K562 (cell line): ENCODE measurements at regions not wholly inside any gene's neighbourhood (a gene's known extent, or its start where the extent isn't known, plus 50 kb on each side); places are given as distances from the start of the nearest gene placed in this dataset.

Source experiments
- ATAC-seq: fragments of 200-7000 bp; cut with Tn5 transposase; 3 replicates; pipeline ENCODE4 v1.9.1; 2020; ENCODE audit warnings: moderate library complexity
- BruUV-seq: library from RNA; stranded (reverse); fragments of 400-500 nt; replicated peaks from 2 replicates; lab custom pipeline; 2021; lab: Mats Ljungman, UMichigan
- CTCF ChIA-PET: fragments of 300-600 bp; formaldehyde crosslinking; extraction: SDS; loops from one replicate; lab custom pipeline; 2021; ENCODE audit warnings: low intra/inter-chr PET ratio; lab: Yijun Ruan, JAX
- POLR2A ChIA-PET: fragments of 300-600, 350-650 bp; sonication (Branson Sonifier 250); formaldehyde crosslinking; extraction: SDS; loops from one replicate; lab custom pipeline; 2021; ENCODE audit warnings: antibody characterized with exemption, inconsistent platforms; lab: Yijun Ruan, JAX
- DNase-seq, 4 experiments: peaks; one replicate each; pipeline versions ENCODE4 v3.0.0 to v3.0.0-alpha.2; 2011 to 2018; ENCODE audit warnings: low spot score in 3 of 4, mixed read lengths in 3 of 4; ENCODE audit errors: extremely low read depth in 1 of 4
- FAIRE-seq: peaks from 2 replicates; lab custom pipeline; 2011; peaks lifted over from hg19 to GRCh38; lab: Jason Lieb, UNC
- H2AFZ ChIP-seq: 2 replicates; pipeline ENCODE4 v1.6.0; 2011; ENCODE audit warnings: low read depth, low read length, control low read depth, inconsistent platforms
- H3K27ac ChIP-seq: fragments of 200-600 bp; 3 replicates; pipeline ENCODE4 v1.8.0; 2011; ENCODE audit warnings: low read depth, mild to moderate bottlenecking, control low read depth, inconsistent platforms, low read length, moderate library complexity, mixed read lengths; ENCODE audit errors: extremely low read depth
- H3K27me3 ChIP-seq, 2 experiments: fragments of 300-600 bp in 1 of 2; 2 replicates in 1 of 2; 3 replicates in 1 of 2; pipeline versions ENCODE4 v1.6.0 to v1.8.0; 2011; ENCODE audit warnings: inconsistent platforms in 2 of 2, low read length in 2 of 2, mild to moderate bottlenecking in 1 of 2, mixed read lengths in 1 of 2, moderate library complexity in 1 of 2; ENCODE audit not compliant: control insufficient read depth in 2 of 2, insufficient read depth in 2 of 2
- H3K36me3 ChIP-seq: fragments of 300-600 bp; 3 replicates; pipeline ENCODE4 v1.8.0; 2011; ENCODE audit warnings: mild to moderate bottlenecking, low read length, inconsistent platforms; ENCODE audit not compliant: control insufficient read depth, insufficient read depth
- H3K4me1 ChIP-seq, 2 experiments: fragments of 200-600 bp in 1 of 2; replicated peaks in 1 of 2; 2 replicates in 1 of 2; 3 replicates in 1 of 2; pipeline versions ENCODE4 v1.5.1 to v1.8.0; 2011; ENCODE audit warnings: inconsistent platforms in 2 of 2, low read length in 2 of 2, mild to moderate bottlenecking in 1 of 2, mixed read lengths in 1 of 2, moderate library complexity in 1 of 2; ENCODE audit not compliant: control insufficient read depth in 2 of 2, insufficient read depth in 2 of 2
- H3K4me2 ChIP-seq: 2 replicates; pipeline ENCODE4 v1.6.1; 2011; ENCODE audit warnings: low read length, control low read depth, inconsistent platforms, mixed read lengths; ENCODE audit not compliant: insufficient read depth
- H3K4me3 ChIP-seq: fragments of 200-600 bp; sonication (generic), shearing (Covaris generic); 2 replicates; pipeline ENCODE4 v1.5.1; 2016; ENCODE audit warnings: control low read depth, inconsistent platforms
- H3K79me2 ChIP-seq: fragments of 200-600 bp; 3 replicates; pipeline ENCODE4 v1.8.0; 2011; ENCODE audit warnings: low read length, inconsistent platforms; ENCODE audit not compliant: control insufficient read depth, insufficient read depth
- H3K9ac ChIP-seq, 2 experiments: 2 replicates each; pipeline versions ENCODE4 v1.6.0 to v1.6.1; 2011; ENCODE audit warnings: low read depth in 2 of 2, low read length in 2 of 2, control low read depth in 1 of 2, inconsistent platforms in 1 of 2, mild to moderate bottlenecking in 1 of 2, mixed read lengths in 1 of 2; ENCODE audit not compliant: insufficient read depth in 1 of 2
- H3K9me1 ChIP-seq: one replicate; pipeline ENCODE4 v1.6.0; 2011; ENCODE audit warnings: inconsistent platforms, mild to moderate bottlenecking, low read length, moderate library complexity; ENCODE audit not compliant: control insufficient read depth, insufficient read depth
- H3K9me3 ChIP-seq: replicated peaks from 2 replicates; pipeline ENCODE4 v1.5.1; 2011; ENCODE audit warnings: low read depth, low read length, inconsistent platforms; ENCODE audit not compliant: control insufficient read depth, insufficient read depth
- H4K20me1 ChIP-seq: replicated peaks from 2 replicates; pipeline ENCODE4 v1.6.1; 2011; ENCODE audit warnings: low read length, inconsistent platforms, mixed read lengths; ENCODE audit not compliant: control insufficient read depth, insufficient read depth
- CC2D1A ChIP-seq: fragments of 450-650 bp; IDR thresholded peaks from 2 replicates; pipeline ENCODE4 v1.6.1; 2017; ENCODE audit warnings: mild to moderate bottlenecking
- ELF1 ChIP-seq: fragments of 200-800 bp; sonication (Bioruptor generic); IDR thresholded peaks from 2 replicates; pipeline ENCODE4 v1.6.1; 2016; ENCODE audit warnings: missing genetic modification characterization, missing compliant biosample characterization
- NELFE ChIP-seq: IDR thresholded peaks from 2 replicates; pipeline ENCODE4 v1.6.1; 2011; ENCODE audit warnings: mild to moderate bottlenecking; ENCODE audit not compliant: insufficient read depth, insufficient read length
- NFRKB ChIP-seq: fragments of 450-650 bp; IDR thresholded peaks from 2 replicates; pipeline ENCODE4 v1.6.1; 2016; ENCODE audit warnings: low read depth
- RBM15 ChIP-seq: fragments of 200-400 bp; formaldehyde crosslinking; IDR thresholded peaks from 2 replicates; pipeline ENCODE4 v1.6.1; 2018; ENCODE audit warnings: mild to moderate bottlenecking, low read length, moderate library complexity; ENCODE audit not compliant: insufficient read depth
- SIRT6 ChIP-seq: IDR thresholded peaks from one replicate; pipeline ENCODE4 v1.6.1; 2012; ENCODE audit warnings: low read depth, mild to moderate bottlenecking, control low read depth, inconsistent platforms, low read length, moderate library complexity
- ZNF263 ChIP-seq: sonication (generic); formaldehyde crosslinking; IDR thresholded peaks from 2 replicates; pipeline ENCODE4 v1.8.0; 2022; ENCODE audit warnings: mild to moderate bottlenecking, missing genetic modification reagents, borderline replicate concordance
- ZNF445 ChIP-seq: fragments of 250-450 bp; sonication (Bioruptor Pico); IDR thresholded peaks from 2 replicates; pipeline ENCODE4 v1.4.0; 2020; ENCODE audit warnings: low read depth, mild to moderate bottlenecking, moderate library complexity
- WGBS: fragments of 100-300 bp; shearing (Covaris generic); methylation state at CpG from one replicate; pipeline ENCODE4 v1.1.6; 2016; ENCODE audit warnings: low coverage, mixed read lengths; ENCODE audit not compliant: insufficient coverage; ENCODE audit errors: missing lambda C conversion rate; 5-methylcytosine and 5-hydroxymethylcytosine counted together
- in situ Hi-C: fragments of 300-500 bp; cut with MboI; formaldehyde crosslinking; loops from 4 replicates; pipeline ENCODE4 v1.15.0; 2018; ENCODE audit warnings: inconsistent platforms, mixed read lengths
- intact Hi-C: fragments of 100-400 bp; cut with micrococcal nuclease; formaldehyde crosslinking; loops from 2 replicates; pipeline ENCODE4 v1.14.2; 2022
- TF ChIP-seq, protein P1 (sequence below): fragments of 250-450 bp; sonication (Bioruptor Pico); IDR thresholded peaks from 2 replicates; pipeline ENCODE4 v1.5.0; 2020; ENCODE audit warnings: mild to moderate bottlenecking
- TF ChIP-seq, protein P2 (sequence below), 2 experiments: IDR thresholded peaks; 2 replicates each; pipeline ENCODE4 v1.6.1; 2011; ENCODE audit warnings: borderline replicate concordance in 1 of 2, control low read depth in 1 of 2, low read depth in 1 of 2, low read length in 1 of 2, mild to moderate bottlenecking in 1 of 2, mixed read lengths in 1 of 2, moderate library complexity in 1 of 2; ENCODE audit not compliant: insufficient read depth in 1 of 2, insufficient read length in 1 of 2, poor library complexity in 1 of 2, severe bottlenecking in 1 of 2; ENCODE audit errors: extremely low read depth in 1 of 2

- Histone ChIP-seq H3K4me2 (no peak overlapping the region), H3K4me3 (no peak overlapping the region), H3K9ac (no peak overlapping the region), H3K27me3 (no peaks in the 10 kb centered on the region; a peak in 1 of 5 replicates), H3K36me3 (no peaks in the 10 kb centered on the region), H3K4me1 (no peaks in the 10 kb centered on the region), H3K9me3 (no peaks in the 10 kb centered on the region), H3K27ac (no peak overlapping the region), H2AFZ (no peak overlapping the region), H3K79me2 (no peaks in the 10 kb centered on the region), H3K9me1 (no peaks in the 10 kb centered on the region), H4K20me1 (no peaks in the 10 kb centered on the region)
- intact Hi-C loops (no loop called here), in situ Hi-C loops (no loop called here)
- ChIA-PET POLR2A (no interaction called here), CTCF (no interaction called here)
- WGBS: 0% methylated on average over 2 of the region's 2 CpGs
- DNase-seq (no peak), FAIRE-seq (no peak), ATAC-seq (no peak)
- TF ChIP-seq NFRKB: no peak
- TF ChIP-seq CC2D1A: no peak
- TF ChIP-seq ELF1: no peak
- no peak for TF ChIP-seq ZNF445 (CRISPR knock-in tag)
- no peak for TF ChIP-seq RBM15
- TF ChIP-seq ZNF263 (CRISPR knock-in tag): no peak
- TF ChIP-seq, protein P1, sequence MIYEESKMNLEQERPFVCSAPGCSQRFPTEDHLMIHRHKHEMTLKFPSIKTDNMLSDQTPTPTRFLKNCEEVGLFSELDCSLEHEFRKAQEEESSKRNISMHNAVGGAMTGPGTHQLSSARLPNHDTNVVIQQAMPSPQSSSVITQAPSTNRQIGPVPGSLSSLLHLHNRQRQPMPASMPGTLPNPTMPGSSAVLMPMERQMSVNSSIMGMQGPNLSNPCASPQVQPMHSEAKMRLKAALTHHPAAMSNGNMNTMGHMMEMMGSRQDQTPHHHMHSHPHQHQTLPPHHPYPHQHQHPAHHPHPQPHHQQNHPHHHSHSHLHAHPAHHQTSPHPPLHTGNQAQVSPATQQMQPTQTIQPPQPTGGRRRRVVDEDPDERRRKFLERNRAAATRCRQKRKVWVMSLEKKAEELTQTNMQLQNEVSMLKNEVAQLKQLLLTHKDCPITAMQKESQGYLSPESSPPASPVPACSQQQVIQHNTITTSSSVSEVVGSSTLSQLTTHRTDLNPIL: no peak
- TF ChIP-seq SIRT6: no peak
- TF ChIP-seq NELFE: no peak
- TF ChIP-seq, protein P2, sequence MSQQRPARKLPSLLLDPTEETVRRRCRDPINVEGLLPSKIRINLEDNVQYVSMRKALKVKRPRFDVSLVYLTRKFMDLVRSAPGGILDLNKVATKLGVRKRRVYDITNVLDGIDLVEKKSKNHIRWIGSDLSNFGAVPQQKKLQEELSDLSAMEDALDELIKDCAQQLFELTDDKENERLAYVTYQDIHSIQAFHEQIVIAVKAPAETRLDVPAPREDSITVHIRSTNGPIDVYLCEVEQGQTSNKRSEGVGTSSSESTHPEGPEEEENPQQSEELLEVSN (IDR thresholded peaks at IDR 0.05; ENCODE audit: borderline replicate concordance in 1 of 2, extremely low read depth in 1 of 2, insufficient read depth in 1 of 2, insufficient read length in 1 of 2, low read depth in 1 of 2, low read length in 1 of 2, poor library complexity in 1 of 2, severe bottlenecking in 1 of 2): no peak
- no TSS peak for BruUV-seq
These were observed 78.1 kb upstream of the DIRAS2 start for GRCh38 chr9:90720621-90721265.
